Loucy (cell line): ENCODE measurements at regions not wholly inside any gene's neighbourhood (a gene's known extent, or its start where the extent isn't known, plus 50 kb on each side); places are given as distances from the start of the nearest gene placed in this dataset.

Source experiments
- H2AFZ ChIP-seq: fragments of 200-600 bp; sonication (generic); 2 replicates; pipeline ENCODE4 v1.6.0; 2016; ENCODE audit warnings: antibody characterized with exemption, mild to moderate bottlenecking, low read length, moderate library complexity
- H3F3A ChIP-seq: fragments of 200-600 bp; 2 replicates; pipeline ENCODE4 v1.6.0; 2016; ENCODE audit warnings: antibody characterized with exemption, low read depth, mild to moderate bottlenecking
- H3K27me3 ChIP-seq: fragments of 200-600 bp; sonication (generic); 2 replicates; pipeline ENCODE4 v1.6.1; 2014; ENCODE audit warnings: low read length, mild to moderate bottlenecking; ENCODE audit not compliant: insufficient read depth, poor library complexity, severe bottlenecking
- H3K36me3 ChIP-seq: fragments of 200-600 bp; sonication (generic); 2 replicates; pipeline ENCODE4 v1.6.1; 2016; ENCODE audit warnings: low read length; ENCODE audit not compliant: insufficient read depth
- H3K4me1 ChIP-seq: fragments of 200-600 bp; sonication (generic); 2 replicates; pipeline ENCODE4 v1.5.1; 2014; ENCODE audit warnings: low read length, mild to moderate bottlenecking; ENCODE audit not compliant: insufficient read depth, poor library complexity, severe bottlenecking
- H3K4me2 ChIP-seq: fragments of 200-600 bp; sonication (generic); 2 replicates; pipeline ENCODE4 v1.6.0; 2014; ENCODE audit warnings: antibody characterized with exemption, low read length, low read depth, mild to moderate bottlenecking; ENCODE audit not compliant: poor library complexity, severe bottlenecking
- H3K4me3 ChIP-seq: fragments of 200-600 bp; sonication (generic); 2 replicates; pipeline ENCODE4 v1.5.1; 2014; ENCODE audit warnings: low read length, mild to moderate bottlenecking, mixed read lengths; ENCODE audit not compliant: poor library complexity, severe bottlenecking
- H3K79me2 ChIP-seq: fragments of 200-600 bp; sonication (generic); 2 replicates; pipeline ENCODE4 v1.6.1; 2014; ENCODE audit warnings: low read length; ENCODE audit not compliant: insufficient read depth
- H3K9ac ChIP-seq: fragments of 200-600 bp; sonication (generic); 2 replicates; pipeline ENCODE4 v1.6.0; 2014; ENCODE audit warnings: mild to moderate bottlenecking, low read depth, low read length, moderate library complexity; ENCODE audit not compliant: poor library complexity, severe bottlenecking
- H3K9me2 ChIP-seq: fragments of 200-600 bp; sonication (generic); replicated peaks from 2 replicates; pipeline ENCODE4 v1.6.1; 2016; ENCODE audit warnings: low read depth, low read length, mixed read lengths
- H3K9me3 ChIP-seq: fragments of 200-600 bp; sonication (generic); 2 replicates; pipeline ENCODE4 v1.6.1; 2014; ENCODE audit warnings: mild to moderate bottlenecking, antibody characterized with exemption, low read length, low read depth; ENCODE audit not compliant: insufficient read depth
- H4K20me1 ChIP-seq: fragments of 200-600 bp; sonication (generic); 2 replicates; pipeline ENCODE4 v1.6.0; 2014; ENCODE audit warnings: antibody characterized with exemption, low read length, mild to moderate bottlenecking; ENCODE audit not compliant: insufficient read depth, poor library complexity, severe bottlenecking
- EZH2phosphoT487 ChIP-seq: fragments of 200-600 bp; IDR thresholded peaks from 2 replicates; pipeline ENCODE4 v1.6.1; 2018; ENCODE audit warnings: antibody characterized with exemption, mild to moderate bottlenecking, moderate library complexity, borderline replicate concordance
- TF ChIP-seq, protein P1 (sequence below): fragments of 200-600 bp; sonication (generic); conservative IDR thresholded peaks from 2 replicates; pipeline ENCODE4 v1.5.1; 2014; ENCODE audit warnings: mild to moderate bottlenecking, antibody characterized with exemption, low read length

DNA sequence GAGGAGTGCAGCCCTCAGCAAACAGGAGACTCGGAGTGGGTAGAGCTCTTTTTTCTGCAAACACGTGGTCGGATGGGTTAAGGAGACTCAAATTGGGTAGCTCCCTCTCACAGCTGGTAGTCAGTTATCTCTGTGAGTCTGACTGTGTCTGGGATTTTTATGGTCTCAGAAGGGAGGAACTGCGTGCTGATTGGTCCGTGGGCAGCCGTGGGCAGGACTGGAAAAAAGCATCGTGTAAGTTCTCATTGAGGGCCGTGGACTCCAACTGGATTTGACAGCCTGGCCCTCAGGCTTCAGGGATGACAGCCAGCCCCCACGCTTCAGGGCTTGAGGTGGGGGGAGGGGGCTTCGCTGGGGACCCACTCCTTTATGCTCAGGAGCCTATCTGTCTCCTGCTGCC, 463.9 kb downstream of the EPHA3 start:
- Histone ChIP-seq H3F3A (no peaks in the 10 kb centered on the region), H3K27me3 (no peaks in the 10 kb centered on the region), H3K79me2 (no peaks in the 10 kb centered on the region), H4K20me1 (no peaks in the 10 kb centered on the region), H3K9me3 (no peaks in the 10 kb centered on the region), H3K9me2 (no peaks in the 10 kb centered on the region), H3K9ac (no peak overlapping the region), H2AFZ (no peak overlapping the region), H3K4me3 (no peak overlapping the region), H3K4me2 (no peak overlapping the region), H3K4me1 (no peaks in the 10 kb centered on the region), H3K36me3 (no peaks in the 10 kb centered on the region)
- TF ChIP-seq, protein P1, sequence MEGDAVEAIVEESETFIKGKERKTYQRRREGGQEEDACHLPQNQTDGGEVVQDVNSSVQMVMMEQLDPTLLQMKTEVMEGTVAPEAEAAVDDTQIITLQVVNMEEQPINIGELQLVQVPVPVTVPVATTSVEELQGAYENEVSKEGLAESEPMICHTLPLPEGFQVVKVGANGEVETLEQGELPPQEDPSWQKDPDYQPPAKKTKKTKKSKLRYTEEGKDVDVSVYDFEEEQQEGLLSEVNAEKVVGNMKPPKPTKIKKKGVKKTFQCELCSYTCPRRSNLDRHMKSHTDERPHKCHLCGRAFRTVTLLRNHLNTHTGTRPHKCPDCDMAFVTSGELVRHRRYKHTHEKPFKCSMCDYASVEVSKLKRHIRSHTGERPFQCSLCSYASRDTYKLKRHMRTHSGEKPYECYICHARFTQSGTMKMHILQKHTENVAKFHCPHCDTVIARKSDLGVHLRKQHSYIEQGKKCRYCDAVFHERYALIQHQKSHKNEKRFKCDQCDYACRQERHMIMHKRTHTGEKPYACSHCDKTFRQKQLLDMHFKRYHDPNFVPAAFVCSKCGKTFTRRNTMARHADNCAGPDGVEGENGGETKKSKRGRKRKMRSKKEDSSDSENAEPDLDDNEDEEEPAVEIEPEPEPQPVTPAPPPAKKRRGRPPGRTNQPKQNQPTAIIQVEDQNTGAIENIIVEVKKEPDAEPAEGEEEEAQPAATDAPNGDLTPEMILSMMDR = no peak
- no peak for TF ChIP-seq EZH2phosphoT487

DNA sequence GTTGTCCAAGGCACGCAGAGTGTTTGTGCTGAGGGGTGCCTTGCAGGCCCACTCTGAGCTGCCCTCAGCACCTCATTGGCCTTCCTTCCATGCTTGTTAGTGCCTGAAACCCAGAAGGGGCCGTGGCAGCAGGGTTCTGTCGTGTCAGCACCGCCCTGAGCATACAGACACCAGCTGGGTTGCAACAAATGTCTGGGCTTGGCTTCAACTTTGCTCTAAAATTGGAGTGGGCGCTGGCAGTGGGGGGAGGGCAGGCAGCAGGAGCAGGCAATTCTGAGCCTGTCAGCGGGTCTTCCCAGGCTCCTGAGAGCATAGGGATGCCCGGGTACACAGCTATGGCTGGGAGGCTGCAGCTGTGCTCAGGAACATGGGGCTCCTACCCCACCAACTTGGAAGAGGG, 464.3 kb downstream of the EPHA3 start:
- Histone ChIP-seq H3K4me2 (no peak overlapping the region), H3F3A (no peaks in the 10 kb centered on the region), H2AFZ (no peak overlapping the region), H3K36me3 (no peaks in the 10 kb centered on the region), H3K79me2 (no peaks in the 10 kb centered on the region), H3K27me3 (no peaks in the 10 kb centered on the region), H3K4me1 (no peaks in the 10 kb centered on the region), H3K9ac (no peak overlapping the region), H3K9me3 (no peaks in the 10 kb centered on the region), H4K20me1 (no peaks in the 10 kb centered on the region), H3K9me2 (no peaks in the 10 kb centered on the region), H3K4me3 (no peak overlapping the region)
- TF ChIP-seq EZH2phosphoT487 = no peak
- TF ChIP-seq, protein P1 = no peak

DNA sequence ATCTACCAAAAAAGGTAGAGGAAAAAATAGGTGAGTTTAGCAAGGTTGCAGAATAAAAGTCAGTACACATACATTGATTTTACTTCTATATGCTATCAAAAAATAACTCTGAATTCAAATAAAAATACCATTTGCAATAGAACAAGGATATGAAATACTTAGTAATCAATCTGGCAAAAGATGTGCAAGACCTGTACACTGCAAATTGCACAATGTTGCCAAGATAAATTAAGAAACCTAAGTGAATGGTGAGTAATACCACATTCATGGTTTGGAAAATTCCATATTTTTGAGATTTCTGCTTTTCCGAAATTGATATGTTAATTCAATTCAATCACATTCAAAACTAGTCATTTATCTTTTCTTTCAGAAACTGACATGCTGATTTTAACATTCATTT, 464.8 kb downstream of the EPHA3 start:
- Histone ChIP-seq H3K4me2 (no peak overlapping the region), H3K4me3 (no peak overlapping the region), H3K9ac (no peak overlapping the region), H3K9me2 (no peaks in the 10 kb centered on the region), H3K36me3 (no peaks in the 10 kb centered on the region), H3K4me1 (no peaks in the 10 kb centered on the region), H4K20me1 (no peaks in the 10 kb centered on the region), H3K9me3 (no peaks in the 10 kb centered on the region), H3K27me3 (no peaks in the 10 kb centered on the region), H3K79me2 (no peaks in the 10 kb centered on the region), H2AFZ (no peak overlapping the region), H3F3A (no peaks in the 10 kb centered on the region)
- TF ChIP-seq, protein P1 = no peak
- TF ChIP-seq EZH2phosphoT487 = no peak
